GOT3 (cell line): ENCODE measurements at regions not wholly inside any gene's neighbourhood (a gene's known extent, or its start where the extent isn't known, plus 50 kb on each side); places are given as distances from the start of the nearest gene placed in this dataset.

ENCODE experiments used
- DNase-seq: peaks from one replicate; lab custom pipeline; 2025; ENCODE audit warnings: mixed read lengths; lab: John Stamatoyannopoulos, UW

GRCh38 chr6:81475646-81476045 is 276.8 kb downstream of the TENT5A start:
- no peak for DNase-seq

GRCh38 chr6:81465859-81466258 is 286.6 kb downstream of the TENT5A start:
- no peak for DNase-seq

GRCh38 chr6:81456416-81456815 is 296.1 kb downstream of the TENT5A start:
- no peak for DNase-seq

GRCh38 chr6:81455641-81456040 is 296.8 kb downstream of the TENT5A start:
- DNase-seq = no peak

- DNase-seq = no peak
These were observed 300.7 kb downstream of the TENT5A start for GRCh38 chr6:81451787-81452186.

GRCh38 chr6:81450180-81450579 is 302.3 kb downstream of the TENT5A start:
- DNase-seq = no peak

GRCh38 chr6:81446509-81446908 is 306.0 kb downstream of the TENT5A start:
- DNase-seq = no peak

GRCh38 chr6:81439417-81439816 is 313.1 kb downstream of the TENT5A start:
- no peak for DNase-seq

GRCh38 chr6:81436990-81437389 is 315.5 kb downstream of the TENT5A start:
- DNase-seq = no peak

GRCh38 chr6:81413306-81413705 is 339.2 kb downstream of the TENT5A start:
- no peak for DNase-seq

- no peak for DNase-seq
These were observed 350.4 kb downstream of the TENT5A start for GRCh38 chr6:81401970-81402690.

GRCh38 chr6:81396916-81397315 is 355.6 kb downstream of the TENT5A start:
- no peak for DNase-seq

- no peak for DNase-seq
These were observed 365.3 kb downstream of the TENT5A start for GRCh38 chr6:81387163-81387562.

- DNase-seq = no peak
These were observed 367.6 kb downstream of the TENT5A start for GRCh38 chr6:81384921-81385320.

- no peak for DNase-seq
These were observed 369.0 kb downstream of the TENT5A start for GRCh38 chr6:81383472-81383871.

- DNase-seq = no peak
These were observed 369.6 kb downstream of the TENT5A start for GRCh38 chr6:81382852-81383251.

- no peak for DNase-seq
These were observed 371.0 kb downstream of the TENT5A start for GRCh38 chr6:81381382-81381916.

- no peak for DNase-seq
These were observed 371.7 kb downstream of the TENT5A start for GRCh38 chr6:81380718-81381338.

GRCh38 chr6:81376745-81377144 is 375.7 kb downstream of the TENT5A start:
- DNase-seq = no peak

- DNase-seq = no peak
These were observed 379.1 kb downstream of the TENT5A start for GRCh38 chr6:81373414-81373813.

GRCh38 chr6:81371930-81372329 is 380.6 kb downstream of the TENT5A start:
- DNase-seq = no peak

- no peak for DNase-seq
These were observed 385.5 kb downstream of the TENT5A start for GRCh38 chr6:81366972-81367371.

- no peak for DNase-seq
These were observed 390.2 kb downstream of the TENT5A start for GRCh38 chr6:81362246-81362645.

- no peak for DNase-seq
These were observed 399.2 kb downstream of the TENT5A start for GRCh38 chr6:81353262-81353661.
